HCT116 (cell line): ENCODE measurements at regions not wholly inside any gene's neighbourhood (a gene's known extent, or its start where the extent isn't known, plus 50 kb on each side); places are given as distances from the start of the nearest gene placed in this dataset.

Experiments
- ATAC-seq: fragments of 200-7000 bp; cut with Tn5 transposase; 2 replicates; pipeline ENCODE4 v1.9.1; 2020; ENCODE audit warnings: mild to moderate bottlenecking, moderate library complexity
- BruUV-seq: library from RNA; stranded (reverse); fragments of 400-500 nt; replicated peaks from 2 replicates; lab custom pipeline; 2021; lab: Mats Ljungman, UMichigan
- CTCF ChIA-PET: fragments of 300-600 bp; sonication (Branson Sonifier 250); formaldehyde crosslinking; loops from one replicate; lab custom pipeline; 2021; ENCODE audit warnings: antibody characterized with exemption; lab: Charles Lee
- POLR2A ChIA-PET: fragments of 300-600, 350-600 bp; sonication (Branson Sonifier 250); formaldehyde crosslinking; loops from one replicate; lab custom pipeline; 2021; ENCODE audit warnings: antibody characterized with exemption; lab: Charles Lee
- RAD21 ChIA-PET, 2 experiments: fragments of 300-600 bp; sonication (Branson Sonifier 250); formaldehyde crosslinking; loops; one replicate each; lab custom pipeline; 2023; ENCODE audit warnings: low total read pairs in 2 of 2; ENCODE audit not compliant: uncharacterized antibody in 2 of 2, unreplicated experiment in 2 of 2, low non-redundant PET in 1 of 2; lab: Charles Lee
- DNase-seq: peaks from one replicate; pipeline ENCODE4 v3.0.0-alpha.2; 2010; ENCODE audit warnings: low read depth, low spot score
- H2AFZ ChIP-seq: fragments of 200-600 bp; shearing (Covaris generic), sonication (generic); 2 replicates; pipeline ENCODE4 v1.6.1; 2017; ENCODE audit warnings: low read depth, mixed run types, mixed read lengths, antibody characterized with exemption, low read length; ENCODE audit not compliant: poor library complexity, severe bottlenecking
- H3K27ac ChIP-seq: 2 replicates; pipeline ENCODE4 v1.5.1; 2012; ENCODE audit warnings: low read depth, low read length
- H3K27me3 ChIP-seq: fragments of 200-600 bp; sonication (generic); 2 replicates; pipeline ENCODE4 v1.6.1; 2016; ENCODE audit warnings: mixed run types, low read length, mixed read lengths; ENCODE audit not compliant: insufficient read depth
- H3K36me3 ChIP-seq, 2 experiments: fragments of 200-500 bp in 1 of 2; fragments of 200-600 bp in 1 of 2; sonication (Bioruptor generic) in 1 of 2; sonication (generic) in 1 of 2; 2 replicates each; pipeline versions ENCODE4 v1.5.1 to v1.6.1; 2014 to 2016; ENCODE audit warnings: low read length in 2 of 2, inconsistent platforms in 1 of 2, mixed read lengths in 1 of 2, mixed run types in 1 of 2; ENCODE audit not compliant: insufficient read depth in 2 of 2, control insufficient read depth in 1 of 2
- H3K4me1 ChIP-seq, 2 experiments: fragments of 200-600 bp in 1 of 2; sonication (generic) in 1 of 2; 2 replicates each; pipeline versions ENCODE4 v1.5.1 to v1.6.1; 2012 to 2017; ENCODE audit warnings: low read length in 2 of 2, inconsistent platforms in 1 of 2, mild to moderate bottlenecking in 1 of 2, mixed read lengths in 1 of 2, mixed run types in 1 of 2, moderate library complexity in 1 of 2; ENCODE audit not compliant: insufficient read depth in 2 of 2, control insufficient read depth in 1 of 2
- H3K4me2 ChIP-seq: fragments of 200-600 bp; sonication (generic); 2 replicates; pipeline ENCODE4 v1.6.1; 2017; ENCODE audit warnings: mixed run types, low read length, mixed read lengths
- H3K4me3 ChIP-seq, 2 experiments: fragments of 200-600 bp in 1 of 2; sonication (generic) in 1 of 2; replicated peaks in 1 of 2; 2 replicates each; pipeline ENCODE4 v1.5.1; 2011 to 2016; ENCODE audit warnings: low read length in 2 of 2, control low read depth in 1 of 2, low read depth in 1 of 2, mild to moderate bottlenecking in 1 of 2, mixed read lengths in 1 of 2, mixed run types in 1 of 2
- H3K79me2 ChIP-seq: fragments of 200-600 bp; sonication (generic); 2 replicates; pipeline ENCODE4 v1.6.1; 2017; ENCODE audit warnings: mild to moderate bottlenecking, mixed run types, low read length, moderate library complexity, mixed read lengths; ENCODE audit not compliant: insufficient read depth
- H3K9ac ChIP-seq: fragments of 200-600 bp; sonication (generic); 2 replicates; pipeline ENCODE4 v1.6.1; 2016; ENCODE audit warnings: low read length, mixed read lengths
- H3K9me2 ChIP-seq: fragments of 200-600 bp; sonication (generic), shearing (Covaris generic); 2 replicates; pipeline ENCODE4 v1.6.1; 2017; ENCODE audit warnings: mixed run types, mild to moderate bottlenecking, moderate library complexity; ENCODE audit not compliant: insufficient read depth
- H3K9me3 ChIP-seq, 2 experiments: fragments of 200-500 bp in 1 of 2; fragments of 200-600 bp in 1 of 2; sonication (Bioruptor generic) in 1 of 2; sonication (generic) in 1 of 2; 2 replicates each; pipeline ENCODE4 v1.6.1; 2014 to 2017; ENCODE audit warnings: low read length in 2 of 2, mixed read lengths in 2 of 2, inconsistent platforms in 1 of 2, low read depth in 1 of 2, mild to moderate bottlenecking in 1 of 2, mixed run types in 1 of 2, moderate library complexity in 1 of 2; ENCODE audit not compliant: control insufficient read depth in 1 of 2, insufficient read depth in 1 of 2
- H4K20me1 ChIP-seq: fragments of 200-600 bp; sonication (generic), shearing (Covaris generic); 2 replicates; pipeline ENCODE4 v1.6.1; 2017; ENCODE audit warnings: mixed run types, mild to moderate bottlenecking, moderate library complexity; ENCODE audit not compliant: insufficient read depth
- EZH2 ChIP-seq: fragments of 200-600 bp; sonication (generic); IDR thresholded peaks from 2 replicates; pipeline ENCODE4 v1.6.1; 2017; ENCODE audit warnings: antibody characterized with exemption, mixed run types
- EZH2phosphoT487 ChIP-seq: fragments of 200-600 bp; IDR thresholded peaks from 2 replicates; pipeline ENCODE4 v1.6.1; 2018; ENCODE audit warnings: antibody characterized with exemption, borderline replicate concordance
- MAX ChIP-seq: IDR thresholded peaks from 2 replicates; pipeline ENCODE4 v1.6.1; 2012
- POLR2A ChIP-seq: IDR thresholded peaks from 2 replicates; pipeline ENCODE4 v1.7.0; 2011; ENCODE audit warnings: borderline replicate concordance; ENCODE audit not compliant: insufficient read depth, insufficient read length; ENCODE audit errors: extremely low read depth
- POLR2AphosphoS5 ChIP-seq: IDR thresholded peaks from 2 replicates; pipeline ENCODE4 v1.6.1; 2011; ENCODE audit warnings: mild to moderate bottlenecking, low read depth, low read length, moderate library complexity
- RAD21 ChIP-seq: IDR thresholded peaks from 2 replicates; pipeline ENCODE4 v1.6.1; 2012; ENCODE audit warnings: low read depth, mild to moderate bottlenecking
- SRF ChIP-seq: IDR thresholded peaks from 2 replicates; pipeline ENCODE4 v1.6.1; 2012; ENCODE audit warnings: low read depth
- TCF7L2 ChIP-seq: IDR thresholded peaks from 2 replicates; pipeline ENCODE4 v1.7.0; 2011; ENCODE audit warnings: borderline replicate concordance, inconsistent platforms; ENCODE audit not compliant: insufficient read depth, insufficient read length; ENCODE audit errors: extremely low read depth
- ZBTB33 ChIP-seq: IDR thresholded peaks from 2 replicates; pipeline ENCODE4 v1.6.1; 2011; ENCODE audit warnings: mild to moderate bottlenecking, low read length, moderate library complexity; ENCODE audit not compliant: insufficient replicate concordance; ENCODE audit errors: extremely low read depth
- ZNF274 ChIP-seq: fragments of 200-500 bp; sonication (Bioruptor generic); IDR thresholded peaks from 2 replicates; pipeline ENCODE4 v1.6.1; 2014; ENCODE audit warnings: mild to moderate bottlenecking, low read depth, low read length, inconsistent platforms
- intact Hi-C: fragments of 100-400 bp; cut with micrococcal nuclease; formaldehyde crosslinking; loops from 2 replicates; pipeline ENCODE4 v1.10.0; 2022

DNA sequence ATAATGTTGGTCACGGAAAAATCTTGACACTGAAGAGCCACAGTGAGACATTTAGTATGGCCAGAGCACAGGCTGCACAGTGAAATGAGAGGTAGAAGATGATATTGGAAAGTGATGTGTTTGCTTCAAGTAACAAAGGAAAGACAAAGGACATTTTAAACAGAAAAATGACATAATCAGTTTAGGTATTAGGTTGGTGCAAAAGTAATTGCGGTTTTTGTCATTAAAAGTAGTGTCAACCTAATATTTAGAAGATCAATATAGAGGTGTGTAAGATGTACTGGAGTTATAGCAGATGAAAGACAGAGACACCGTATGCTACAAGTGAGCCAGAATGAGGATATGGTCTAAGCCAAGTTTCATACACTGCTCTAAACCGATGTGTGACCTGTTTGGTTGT is 253.0 kb upstream of the PPFIA2 start:
- H2AFZ ChIP-seq: no peak overlapping the region
- POLR2A ChIA-PET: no interaction called here
- intact Hi-C loops: no loop called here
- H3K9me3 ChIP-seq: no peaks in the 10 kb centered on the region
- H3K4me2 ChIP-seq: no peak overlapping the region
- H3K27ac ChIP-seq: no peak overlapping the region
- CTCF ChIA-PET: no interaction called here
- no TSS peak for BruUV-seq
- no peak for ATAC-seq
- TF ChIP-seq SRF (no peak), MAX (no peak), POLR2A (no peak), POLR2AphosphoS5 (no peak), RAD21 (no peak), EZH2phosphoT487 (no peak), ZBTB33 (no peak), TCF7L2 (no peak), ZNF274 (no peak), EZH2 (no peak)
- TF ChIP-seq, all 23 proteins: peak for 0
- Histone ChIP-seq H3K79me2 (no peaks in the 10 kb centered on the region), H3K27me3 (no peaks in the 10 kb centered on the region), H4K20me1 (no peaks in the 10 kb centered on the region), H3K9me2 (no peaks in the 10 kb centered on the region), H3K4me3 (no peak overlapping the region), H3K36me3 (no peaks in the 10 kb centered on the region), H3K4me1 (no peaks in the 10 kb centered on the region), H3K9ac (no peak overlapping the region)
- RAD21 ChIA-PET: no interaction called here
- DNase-seq: no peak
